Colonic mucosa (tissue), 4 donors: ENCODE measurements at regions not wholly inside any gene's neighbourhood (a gene's known extent, or its start where the extent isn't known, plus 50 kb on each side); places are given as distances from the start of the nearest gene placed in this dataset.

ENCODE experiments used
- DNase-seq: peaks from one replicate; pipeline ENCODE4 v3.0.0-alpha.2; 2020
- H3K27ac ChIP-seq: fragments of 200-600 bp; one replicate; pipeline ENCODE4 v1.8.0; 2021
- H3K27me3 ChIP-seq: fragments of 200-600 bp; one replicate; pipeline ENCODE4 v1.8.0; 2021
- H3K36me3 ChIP-seq: fragments of 200-600 bp; one replicate; pipeline ENCODE4 v1.8.0; 2021
- H3K4me1 ChIP-seq: fragments of 200-600 bp; one replicate; pipeline ENCODE4 v1.8.0; 2021; ENCODE audit warnings: mild to moderate bottlenecking
- H3K4me3 ChIP-seq: fragments of 200-600 bp; one replicate; pipeline ENCODE4 v1.8.0; 2021
- H3K9ac ChIP-seq, 2 donors: one replicate each; pipeline ENCODE4 v1.7.0; 2013; ENCODE audit warnings: control low read depth in 2 of 2, low read depth in 2 of 2, low read length in 2 of 2
- H3K9me3 ChIP-seq: fragments of 200-600 bp; one replicate; pipeline ENCODE4 v1.8.0; 2021
- intact Hi-C: fragments of 100-400 bp; cut with DNase I; formaldehyde crosslinking; loops from one replicate; pipeline ENCODE4 v1.14.1; 2022
- TF ChIP-seq, protein P1 (sequence below): fragments of 200-600 bp; IDR thresholded peaks from one replicate; pipeline ENCODE4 v1.8.0; 2022; ENCODE audit warnings: antibody characterized with exemption, mild to moderate bottlenecking
- donor health status: healthy.
- donor health status: DM: no; HTN: no; CAD: no.
- donor health status: DM: no; HTN: no; CAD: no.

DNA sequence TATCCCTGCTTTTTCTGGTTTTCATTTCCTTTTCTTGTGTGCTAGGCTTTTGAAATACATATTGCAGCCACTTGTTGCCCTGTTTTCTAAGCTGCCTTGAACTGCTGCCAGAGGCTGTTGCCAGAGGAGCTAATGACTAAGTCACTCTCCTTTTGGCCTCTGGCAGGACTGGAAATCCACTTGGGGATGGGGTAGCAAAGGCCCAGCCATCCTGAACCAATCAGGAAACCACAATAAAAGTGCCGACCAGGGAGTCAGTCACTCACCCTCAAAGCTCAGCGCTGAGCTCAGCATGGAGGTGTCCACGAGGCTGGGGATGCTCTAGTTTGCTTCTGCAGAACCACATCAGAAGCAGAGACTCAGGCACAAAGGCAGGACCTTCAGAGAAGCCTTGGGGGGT, 813.0 kb downstream of the DHX35 start:
- TF ChIP-seq, protein P1, sequence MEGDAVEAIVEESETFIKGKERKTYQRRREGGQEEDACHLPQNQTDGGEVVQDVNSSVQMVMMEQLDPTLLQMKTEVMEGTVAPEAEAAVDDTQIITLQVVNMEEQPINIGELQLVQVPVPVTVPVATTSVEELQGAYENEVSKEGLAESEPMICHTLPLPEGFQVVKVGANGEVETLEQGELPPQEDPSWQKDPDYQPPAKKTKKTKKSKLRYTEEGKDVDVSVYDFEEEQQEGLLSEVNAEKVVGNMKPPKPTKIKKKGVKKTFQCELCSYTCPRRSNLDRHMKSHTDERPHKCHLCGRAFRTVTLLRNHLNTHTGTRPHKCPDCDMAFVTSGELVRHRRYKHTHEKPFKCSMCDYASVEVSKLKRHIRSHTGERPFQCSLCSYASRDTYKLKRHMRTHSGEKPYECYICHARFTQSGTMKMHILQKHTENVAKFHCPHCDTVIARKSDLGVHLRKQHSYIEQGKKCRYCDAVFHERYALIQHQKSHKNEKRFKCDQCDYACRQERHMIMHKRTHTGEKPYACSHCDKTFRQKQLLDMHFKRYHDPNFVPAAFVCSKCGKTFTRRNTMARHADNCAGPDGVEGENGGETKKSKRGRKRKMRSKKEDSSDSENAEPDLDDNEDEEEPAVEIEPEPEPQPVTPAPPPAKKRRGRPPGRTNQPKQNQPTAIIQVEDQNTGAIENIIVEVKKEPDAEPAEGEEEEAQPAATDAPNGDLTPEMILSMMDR = no peak
- Histone ChIP-seq H3K9me3 (no peaks in the 10 kb centered on the region), H3K27me3 (no peaks in the 10 kb centered on the region), H3K36me3 (no peaks in the 10 kb centered on the region), H3K9ac (no peak overlapping the region), H3K4me1 (no peaks in the 10 kb centered on the region), H3K27ac (no peak overlapping the region), H3K4me3 (no peak overlapping the region)
- DNase-seq = peak; percentile 42
- intact Hi-C loops = no loop called here

DNA sequence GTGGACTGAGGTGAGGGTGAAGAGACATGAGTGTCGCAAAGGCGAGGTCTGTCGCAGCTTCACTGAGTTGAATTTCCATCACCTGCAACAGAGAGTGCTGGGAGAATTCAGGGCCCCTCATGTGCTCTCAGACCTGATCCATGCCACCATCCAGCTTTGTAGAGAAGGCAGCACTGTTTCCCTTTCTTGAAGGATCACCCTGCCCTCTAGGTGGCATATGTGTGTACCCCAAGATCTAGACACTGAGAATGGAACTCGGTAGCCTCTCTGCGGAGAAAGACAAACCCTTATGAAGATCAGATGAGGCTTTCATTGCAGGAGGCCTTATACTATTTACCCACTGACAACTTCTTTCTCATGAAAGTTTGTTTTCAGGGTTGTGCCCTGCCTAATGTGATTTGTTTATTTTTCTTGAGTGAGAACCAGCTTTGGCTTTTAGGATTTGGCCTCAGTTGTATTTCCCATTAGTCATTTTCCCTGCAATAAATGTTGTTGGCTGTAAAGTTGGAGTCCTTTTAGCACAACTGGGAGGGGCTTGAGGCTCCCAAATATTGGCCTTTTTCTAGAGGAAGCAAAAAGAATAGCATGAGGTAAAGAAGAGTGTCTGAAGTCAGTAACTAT, 811.3 kb downstream of the DHX35 start:
- no peaks in the 10 kb centered on the region for H3K36me3 ChIP-seq
- no peak overlapping the region for H3K27ac ChIP-seq
- no peak for DNase-seq
- H3K9ac ChIP-seq = no peak overlapping the region
- TF ChIP-seq, protein P1 = no peak
- no peaks in the 10 kb centered on the region for H3K27me3 ChIP-seq
- H3K9me3 ChIP-seq = no peaks in the 10 kb centered on the region
- H3K4me3 ChIP-seq = no peak overlapping the region
- no peaks in the 10 kb centered on the region for H3K4me1 ChIP-seq
- intact Hi-C loops = no loop called here

GRCh38 chr20:39767352-39767751, 805.2 kb downstream of the DHX35 start:
- TF ChIP-seq, protein P1 = no peak
- Histone ChIP-seq H3K9ac (no peak overlapping the region), H3K4me3 (no peak overlapping the region), H3K4me1 (no peaks in the 10 kb centered on the region), H3K36me3 (no peaks in the 10 kb centered on the region), H3K27ac (no peak overlapping the region), H3K27me3 (no peaks in the 10 kb centered on the region), H3K9me3 (no peaks in the 10 kb centered on the region)
- intact Hi-C loops = no loop called here
- DNase-seq = no peak

DNA sequence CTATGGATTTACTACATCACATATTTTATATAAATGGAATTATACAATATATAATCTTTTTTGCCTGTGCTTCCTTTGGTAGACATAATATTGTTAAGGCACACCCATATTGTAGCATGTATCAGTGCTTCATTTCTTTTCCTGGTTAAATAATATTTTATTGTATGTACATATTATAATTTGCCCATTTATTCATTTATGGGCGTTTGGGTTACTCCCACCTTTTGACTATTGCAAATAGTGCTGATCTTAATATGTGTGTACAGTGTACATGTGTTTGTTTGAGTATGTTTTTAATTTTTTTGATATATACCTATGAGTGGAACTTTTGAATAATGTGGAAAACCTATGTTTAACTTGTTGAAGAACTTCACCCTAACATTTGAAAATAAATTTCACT, 804.2 kb downstream of the DHX35 start:
- no peak overlapping the region for H3K9ac ChIP-seq
- H3K36me3 ChIP-seq = no peaks in the 10 kb centered on the region
- no peaks in the 10 kb centered on the region for H3K27me3 ChIP-seq
- TF ChIP-seq, protein P1 = no peak
- H3K27ac ChIP-seq = no peak overlapping the region
- intact Hi-C loops = no loop called here
- H3K4me1 ChIP-seq = no peaks in the 10 kb centered on the region
- no peak overlapping the region for H3K4me3 ChIP-seq
- no peak for DNase-seq
- no peaks in the 10 kb centered on the region for H3K9me3 ChIP-seq

DNA sequence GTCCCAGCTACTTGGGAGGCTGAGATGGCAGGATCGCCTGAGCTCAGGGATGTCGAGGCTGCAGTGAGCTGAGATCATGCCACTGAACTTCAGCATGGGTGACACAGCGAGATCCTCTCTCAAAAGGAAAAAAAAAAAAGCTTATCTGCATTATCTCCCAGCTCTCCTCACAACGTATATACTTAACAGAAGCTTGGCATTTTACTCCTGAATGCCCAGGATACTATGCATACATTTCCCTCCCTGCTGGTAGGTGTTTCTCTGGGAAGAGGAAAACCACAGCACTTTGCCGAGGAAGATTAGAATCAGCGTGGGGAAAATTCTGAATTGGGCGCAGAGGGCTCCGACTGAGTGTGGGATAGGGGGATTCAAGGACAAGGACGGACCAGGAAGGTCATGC, 800.6 kb downstream of the DHX35 start:
- Histone ChIP-seq H3K9me3 (no peaks in the 10 kb centered on the region), H3K27ac (no peak overlapping the region), H3K27me3 (no peaks in the 10 kb centered on the region), H3K36me3 (no peaks in the 10 kb centered on the region), H3K4me3 (no peak overlapping the region), H3K4me1 (no peaks in the 10 kb centered on the region), H3K9ac (no peak overlapping the region)
- TF ChIP-seq, protein P1 = no peak
- DNase-seq = no peak
- intact Hi-C loops = no loop called here
